AG04449 (cell line): ENCODE measurements at regions not wholly inside any gene's neighbourhood (a gene's known extent, or its start where the extent isn't known, plus 50 kb on each side); places are given as distances from the start of the nearest gene placed in this dataset.

ENCODE experiments used
- CTCF ChIA-PET: fragments of 350-600 bp; formaldehyde crosslinking; extraction: SDS; loops from one replicate; lab custom pipeline; 2021; ENCODE audit warnings: antibody characterized with exemption; lab: Yijun Ruan, JAX
- POLR2A ChIA-PET: fragments of 400-600, 350-600 bp; formaldehyde crosslinking; extraction: SDS; loops from one replicate; lab custom pipeline; 2020; ENCODE audit warnings: antibody characterized with exemption, inconsistent platforms; lab: Yijun Ruan, JAX
- DNase-seq: peaks from one replicate; pipeline ENCODE4 v3.0.0-alpha.2; 2010; ENCODE audit warnings: low read depth, low spot score
- H3K4me3 ChIP-seq: 2 replicates; pipeline ENCODE4 v1.5.1; 2011; ENCODE audit warnings: low read depth, mild to moderate bottlenecking, control low read depth, low read length
- CTCF ChIP-seq: IDR thresholded peaks from one replicate; pipeline ENCODE4 v1.5.1; 2011; ENCODE audit warnings: mild to moderate bottlenecking, moderate library complexity, low read length, control low read depth, inconsistent platforms; ENCODE audit not compliant: insufficient read depth; ENCODE audit errors: missing control alignments

- DNase-seq: no peak
- TF ChIP-seq CTCF: no peak
- ChIA-PET CTCF (no interaction called here), POLR2A (no interaction called here)
- H3K4me3 ChIP-seq: no peak overlapping the region
Observed at GRCh38 chr2:48829569-48829968, 74.0 kb upstream of the LHCGR start.

GRCh38 chr2:48829036-48829435, 73.5 kb upstream of the LHCGR start:
- TF ChIP-seq CTCF: no peak
- ChIA-PET CTCF (no interaction called here), POLR2A (no interaction called here)
- DNase-seq: no peak
- H3K4me3 ChIP-seq: no peak overlapping the region

- ChIA-PET POLR2A (no interaction called here), CTCF (no interaction called here)
Observed at GRCh38 chr2:48826986-48827385, 71.5 kb upstream of the LHCGR start.

GRCh38 chr2:48824116-48824515, 68.6 kb upstream of the LHCGR start:
- no peak for TF ChIP-seq CTCF
- no peak overlapping the region for H3K4me3 ChIP-seq
- CTCF ChIA-PET: no interaction called here
- DNase-seq: no peak
- POLR2A ChIA-PET: no interaction called here

More at GRCh38 chr2:48826986-48827385, 71.5 kb upstream of the LHCGR start:
- no peak for TF ChIP-seq CTCF
- no peak overlapping the region for H3K4me3 ChIP-seq
- DNase-seq: no peak

GRCh38 chr2:48819206-48819735, 63.7 kb upstream of the LHCGR start:
- no peak for TF ChIP-seq CTCF
- POLR2A ChIA-PET: no interaction called here
- DNase-seq: no peak
- CTCF ChIA-PET: no interaction called here
- no peak overlapping the region for H3K4me3 ChIP-seq

GRCh38 chr2:48817355-48817754, 61.8 kb upstream of the LHCGR start:
- POLR2A ChIA-PET: no interaction called here
- no peak for TF ChIP-seq CTCF
- CTCF ChIA-PET: no interaction called here
- no peak for DNase-seq
- H3K4me3 ChIP-seq: no peak overlapping the region
